ENCODE measurements at regions not wholly inside any gene's neighbourhood (a gene's known extent, or its start where the extent isn't known, plus 50 kb on each side); places are given as distances from the start of the nearest gene placed in this dataset.

DNA sequence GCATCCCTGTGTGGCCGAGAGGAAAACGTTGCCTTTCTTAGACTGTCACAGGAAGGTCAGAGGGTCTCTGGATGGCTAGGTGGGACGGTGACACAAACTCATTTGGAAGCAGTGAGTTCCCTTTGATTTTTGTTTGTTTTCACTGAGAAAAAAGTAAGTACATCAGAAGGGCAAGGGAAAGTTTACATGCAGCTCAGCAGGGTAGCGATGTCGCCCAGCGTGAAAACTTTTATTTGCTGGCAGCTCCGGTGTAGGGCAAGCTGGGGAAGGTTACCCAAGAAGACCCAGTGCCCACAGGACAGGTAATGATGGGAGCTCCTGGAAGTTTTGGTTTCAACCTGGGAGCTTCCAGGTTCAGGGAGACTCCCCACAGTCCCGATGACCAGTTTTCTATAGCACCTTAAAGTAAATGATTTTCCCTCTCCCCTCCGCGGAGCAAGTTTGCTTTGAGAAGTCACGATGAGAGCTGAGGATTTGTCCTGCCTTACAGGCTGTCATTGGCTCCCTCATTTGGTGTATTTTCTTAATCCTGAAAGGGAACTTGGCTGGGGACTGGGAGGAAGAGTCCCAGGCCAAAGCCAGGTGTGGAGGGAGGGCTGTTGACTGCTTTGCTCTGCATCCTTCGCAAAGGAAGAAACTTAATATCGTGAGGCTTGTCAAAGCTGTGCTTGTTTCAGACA lies 64.7 kb upstream of the ESRRB start:
- TF ChIP-seq CTCF (IDR thresholded peaks at IDR 0.05) (no peak), EZH2 (IDR thresholded peaks at IDR 0.05; ENCODE audit: borderline replicate concordance, insufficient read depth, low read depth, low read length, poor library complexity, severe bottlenecking) (no peak)
